ENCODE measurements at regions not wholly inside any gene's neighbourhood (a gene's known extent, or its start where the extent isn't known, plus 50 kb on each side); places are given as distances from the start of the nearest gene placed in this dataset.

- TF ChIP-seq EZH2 (IDR thresholded peaks at IDR 0.05) (no peak), POLR2AphosphoS5 (IDR thresholded peaks at IDR 0.05; ENCODE audit: borderline replicate concordance, low read depth, low read length) (no peak)
These were observed 63.3 kb upstream of the PRSS1 start for GRCh38 chr7:142685877-142686508.

Data from SK-N-MC (cell line).